ENCODE measurements at regions not wholly inside any gene's neighbourhood (a gene's known extent, or its start where the extent isn't known, plus 50 kb on each side); places are given as distances from the start of the nearest gene placed in this dataset.
"Not testable (repeated sequence)": the region's sequence is repeated elsewhere in the genome, so short reads cannot be mapped to it uniquely, and the experiment has no call there.

GRCh38 chr5:158200619-158201018 lies 341.7 kb upstream of the CLINT1 start:
- DNase-seq (ENCODE audit: low spot score): no peak

- no peak for DNase-seq (ENCODE audit: low spot score)
Observed at GRCh38 chr5:158198636-158199035, 339.7 kb upstream of the CLINT1 start.

GRCh38 chr5:158195416-158196210 lies 336.7 kb upstream of the CLINT1 start:
- no peak for DNase-seq (ENCODE audit: low spot score)

DNA sequence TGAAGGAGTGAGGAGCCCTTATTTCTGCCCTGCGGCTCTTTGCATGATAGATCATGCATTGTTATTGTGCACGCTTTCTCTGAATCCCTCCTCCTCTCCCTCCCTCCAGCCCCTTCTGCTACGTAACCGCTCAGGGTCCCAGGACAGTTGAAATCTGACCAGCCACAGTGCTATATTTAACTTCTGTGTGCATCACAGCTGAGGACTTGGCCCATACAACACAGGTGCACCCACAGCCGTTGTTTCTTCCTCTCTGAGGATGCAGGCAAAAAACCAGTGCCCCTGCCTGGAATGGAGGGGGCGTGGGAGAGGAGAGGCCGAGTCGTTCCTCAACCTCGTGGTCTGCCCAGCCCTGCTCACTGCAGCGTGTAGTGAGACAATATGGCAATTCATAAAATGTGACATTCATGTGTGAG lies 335.6 kb upstream of the CLINT1 start:
- no peak for DNase-seq (ENCODE audit: low spot score)

- DNase-seq (ENCODE audit: low spot score): not testable (repeated sequence)
Observed at GRCh38 chr5:158193395-158193794, 334.4 kb upstream of the CLINT1 start.

GRCh38 chr5:158180407-158180806 lies 321.5 kb upstream of the CLINT1 start:
- DNase-seq (ENCODE audit: low spot score): no peak

DNA sequence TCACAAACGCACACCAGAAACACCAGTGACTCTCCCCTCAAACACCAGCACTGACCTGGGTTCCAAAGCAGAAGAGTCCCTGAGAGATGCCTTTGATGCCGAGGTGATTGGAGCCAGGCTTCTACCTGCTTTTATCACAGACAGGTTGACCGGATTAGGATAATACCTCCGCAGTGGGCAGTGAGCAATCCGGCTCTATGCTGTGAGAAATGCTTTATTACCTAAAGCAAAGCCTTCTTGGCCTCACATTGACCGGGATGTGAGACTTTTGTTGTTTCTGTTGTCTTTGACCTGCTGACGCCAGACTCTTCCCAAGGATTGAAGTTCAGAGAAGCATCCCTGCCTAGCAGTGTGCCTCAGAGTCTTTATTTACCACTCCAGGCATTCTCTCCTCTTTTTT lies 320.3 kb upstream of the CLINT1 start:
- DNase-seq (ENCODE audit: low spot score): no peak

DNA sequence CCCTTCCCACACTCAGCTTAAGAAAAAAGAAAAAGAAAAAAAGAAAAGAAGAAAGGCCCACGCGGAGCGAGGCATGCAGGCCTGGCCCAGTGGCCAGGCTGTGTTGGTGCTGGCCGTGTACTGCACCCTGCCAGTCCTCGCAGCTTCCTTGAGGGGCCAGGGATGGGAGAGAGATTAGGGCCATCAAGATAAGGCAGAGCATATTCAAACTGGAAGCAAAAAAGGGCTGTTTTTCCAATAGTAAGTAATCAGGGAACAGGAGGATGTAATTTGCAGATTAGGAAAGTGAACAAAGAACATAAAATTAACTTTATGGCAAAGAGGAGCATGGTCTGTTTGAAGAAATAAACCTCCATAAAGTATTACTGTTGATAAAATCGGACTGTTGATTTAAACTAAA lies 319.6 kb upstream of the CLINT1 start:
- no peak for DNase-seq (ENCODE audit: low spot score)

GRCh38 chr5:158177146-158177545 lies 318.2 kb upstream of the CLINT1 start:
- no peak for DNase-seq (ENCODE audit: low spot score)

- DNase-seq (ENCODE audit: low spot score): no peak
Observed at GRCh38 chr5:158175934-158176481, 317.1 kb upstream of the CLINT1 start.

DNA sequence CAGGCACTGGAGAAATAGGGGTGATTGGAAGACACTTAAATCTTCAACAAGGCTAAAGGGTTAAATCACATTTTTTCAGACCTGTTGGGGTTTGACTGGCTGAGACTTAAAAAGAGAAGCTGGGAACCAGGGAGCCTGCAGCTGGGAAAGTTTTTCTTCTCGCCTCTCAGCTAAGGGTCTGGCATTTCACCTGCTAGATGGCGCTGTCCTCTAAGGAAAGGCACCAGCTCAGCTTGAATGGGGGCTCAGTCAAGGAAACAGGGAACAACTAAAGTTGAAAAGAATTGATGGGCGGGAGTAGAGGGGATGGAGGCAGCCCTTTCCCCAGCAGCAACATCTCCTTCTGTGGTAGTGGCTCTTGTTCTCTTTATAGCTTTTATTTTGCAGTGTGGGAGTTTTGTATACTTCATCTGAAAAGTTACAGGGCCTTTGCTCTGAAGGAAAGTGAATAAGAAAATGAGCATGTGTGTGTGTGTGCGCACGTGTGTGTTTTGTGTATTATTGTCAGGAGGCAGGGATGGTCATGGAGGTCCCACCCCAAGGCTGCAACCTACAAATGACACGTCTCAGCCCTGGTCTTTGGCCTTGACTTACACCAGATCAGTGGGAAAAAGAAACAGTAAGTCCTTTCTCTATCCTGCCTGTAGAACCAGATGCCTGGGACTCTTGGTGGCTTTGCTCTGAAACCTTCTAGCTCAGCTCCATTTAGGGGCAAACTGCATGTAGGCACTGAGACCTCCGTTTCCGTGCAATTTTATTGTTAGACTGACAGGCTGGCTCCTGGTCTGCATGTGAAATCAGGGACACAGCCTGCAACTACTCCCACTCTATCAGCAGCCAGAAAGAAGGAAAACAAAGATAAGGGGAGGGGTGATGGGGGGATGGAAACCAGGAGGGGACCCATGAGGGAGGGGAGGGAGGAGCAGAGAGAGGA lies 316.2 kb upstream of the CLINT1 start:
- peak; percentile 54 for DNase-seq (ENCODE audit: low spot score)

GRCh38 chr5:158174026-158174425 lies 315.1 kb upstream of the CLINT1 start:
- no peak for DNase-seq (ENCODE audit: low spot score)

- no peak for DNase-seq (ENCODE audit: low spot score)
Observed at GRCh38 chr5:158172005-158172404, 313.1 kb upstream of the CLINT1 start.

- no peak for DNase-seq (ENCODE audit: low spot score)
Observed at GRCh38 chr5:158170534-158170933, 311.6 kb upstream of the CLINT1 start.

GRCh38 chr5:158170060-158170459 lies 311.1 kb upstream of the CLINT1 start:
- DNase-seq (ENCODE audit: low spot score): no peak

DNA sequence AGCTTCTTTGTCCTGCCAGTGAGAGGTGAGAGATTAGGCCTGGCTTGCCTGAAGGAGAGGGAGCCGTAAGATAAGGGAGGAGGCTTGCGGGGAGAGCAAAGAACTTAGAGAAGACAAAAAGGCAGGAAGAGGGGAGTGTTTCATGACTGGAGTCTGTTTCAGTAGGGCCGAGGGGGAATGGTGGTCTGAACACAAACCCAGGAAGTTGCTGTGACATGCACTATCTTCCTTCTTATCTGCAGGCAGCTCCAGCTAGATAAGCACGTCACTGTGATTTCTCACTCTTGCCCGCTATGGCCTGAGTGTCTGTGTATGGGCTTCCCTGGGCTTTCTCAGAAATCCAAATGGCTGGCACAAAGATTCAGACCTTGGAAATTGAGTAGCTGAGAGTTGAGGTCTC lies 307.5 kb upstream of the CLINT1 start:
- DNase-seq (ENCODE audit: low spot score): no peak

DNA sequence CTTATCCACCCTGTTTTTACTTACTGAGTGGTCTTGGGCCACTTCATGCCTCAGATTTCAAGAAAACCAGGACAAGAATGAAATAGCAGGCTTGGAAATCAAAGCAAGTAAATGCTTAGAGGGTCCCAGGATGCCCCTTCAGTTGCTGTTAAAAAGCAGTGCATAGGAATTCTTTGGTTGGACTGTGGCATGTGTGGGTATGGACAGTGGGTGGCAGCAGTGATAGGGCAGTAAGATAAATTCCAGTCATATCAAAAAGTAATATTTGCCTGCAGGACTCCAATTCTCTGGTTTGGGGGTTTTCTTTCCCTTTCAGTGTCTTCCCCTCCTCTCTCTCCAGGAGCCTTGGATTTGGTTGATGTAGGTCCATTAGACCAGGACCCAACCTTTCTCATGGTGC lies 306.7 kb upstream of the CLINT1 start:
- DNase-seq (ENCODE audit: low spot score): no peak

GRCh38 chr5:158164296-158165047 lies 305.5 kb upstream of the CLINT1 start:
- DNase-seq (ENCODE audit: low spot score): no peak

DNA sequence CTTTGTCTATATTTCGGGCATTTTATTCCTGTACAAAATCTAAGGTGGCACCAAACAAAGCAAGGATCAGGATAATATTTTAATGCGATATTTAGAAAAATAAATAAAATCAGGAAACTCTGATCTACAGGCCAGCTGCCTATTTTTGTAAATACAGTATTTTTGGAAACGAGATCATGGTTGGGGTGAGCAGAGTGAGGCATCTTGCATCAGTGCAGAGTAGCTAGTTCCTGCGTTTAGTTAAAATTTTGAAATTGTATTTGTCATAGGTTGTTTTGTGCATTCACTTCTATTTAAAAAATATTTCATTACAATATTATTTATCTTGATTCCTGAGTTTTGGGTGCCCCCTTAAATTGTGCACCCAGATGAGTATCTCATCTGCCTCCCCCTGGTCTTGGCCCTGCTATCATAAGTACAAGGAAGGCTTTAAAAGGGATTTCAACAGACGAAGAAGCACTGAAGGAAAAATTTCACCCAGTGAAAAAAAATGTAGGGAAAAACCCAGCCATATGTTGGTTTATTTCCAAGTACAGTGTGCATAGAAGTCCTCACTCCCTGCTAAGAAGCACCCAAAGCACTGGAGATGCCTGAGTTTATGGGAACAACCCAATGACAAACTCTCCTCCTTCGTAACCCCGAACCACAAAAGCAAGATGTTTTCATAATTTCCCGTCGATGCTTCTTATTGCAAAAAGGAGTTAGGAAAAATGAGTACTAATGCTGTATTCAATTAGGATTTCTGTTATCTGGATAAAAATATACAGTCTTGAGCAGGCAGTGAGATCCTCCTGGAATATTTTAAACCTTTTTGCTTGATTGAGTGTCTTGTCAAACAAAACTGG lies 304.7 kb upstream of the CLINT1 start:
- DNase-seq (ENCODE audit: low spot score): no peak

GRCh38 chr5:158162479-158163034 lies 303.6 kb upstream of the CLINT1 start:
- no peak for DNase-seq (ENCODE audit: low spot score)

- no peak for DNase-seq (ENCODE audit: low spot score)
Observed at GRCh38 chr5:158162026-158162425, 303.1 kb upstream of the CLINT1 start.
